GM18873 (cell line): ENCODE measurements at regions not wholly inside any gene's neighbourhood (a gene's known extent, or its start where the extent isn't known, plus 50 kb on each side); places are given as distances from the start of the nearest gene placed in this dataset.

Experiments
- ATAC-seq: cut with Tn5 transposase; IDR thresholded peaks from one replicate; pipeline ENCODE4 v1.9.1; 2021; ENCODE audit warnings: mild to moderate bottlenecking, moderate library complexity, moderate number of reproducible peaks; ENCODE audit not compliant: unreplicated experiment, low FRiP score

- ATAC-seq = no peak
Observed at GRCh38 chr4:45121426-45121975, 395.1 kb upstream of the GNPDA2 start.

GRCh38 chr4:45120163-45120562 is 393.8 kb upstream of the GNPDA2 start:
- ATAC-seq = peak; percentile 92

- ATAC-seq = no peak
Observed at GRCh38 chr4:45119376-45119775, 393.0 kb upstream of the GNPDA2 start.

GRCh38 chr4:45102716-45103115 is 376.4 kb upstream of the GNPDA2 start:
- no peak for ATAC-seq

GRCh38 chr4:45100956-45101818 is 374.8 kb upstream of the GNPDA2 start:
- ATAC-seq = no peak

GRCh38 chr4:45099471-45099870 is 373.1 kb upstream of the GNPDA2 start:
- no peak for ATAC-seq

GRCh38 chr4:45094684-45095083 is 368.3 kb upstream of the GNPDA2 start:
- ATAC-seq = no peak

GRCh38 chr4:45082101-45082500 is 355.7 kb upstream of the GNPDA2 start:
- no peak for ATAC-seq

- no peak for ATAC-seq
Observed at GRCh38 chr4:45079616-45080015, 353.3 kb upstream of the GNPDA2 start.

GRCh38 chr4:45078201-45078600 is 351.8 kb upstream of the GNPDA2 start:
- ATAC-seq = no peak

- no peak for ATAC-seq
Observed at GRCh38 chr4:45072981-45073380, 346.6 kb upstream of the GNPDA2 start.

GRCh38 chr4:45064741-45065140 is 338.4 kb upstream of the GNPDA2 start:
- ATAC-seq = no peak

- no peak for ATAC-seq
Observed at GRCh38 chr4:45063696-45064095, 337.3 kb upstream of the GNPDA2 start.

- no peak for ATAC-seq
Observed at GRCh38 chr4:45062935-45063545, 336.7 kb upstream of the GNPDA2 start.

- no peak for ATAC-seq
Observed at GRCh38 chr4:45043911-45044310, 317.6 kb upstream of the GNPDA2 start.

- ATAC-seq = no peak
Observed at GRCh38 chr4:45036677-45037076, 310.3 kb upstream of the GNPDA2 start.

- ATAC-seq = no peak
Observed at GRCh38 chr4:45033676-45034419, 307.5 kb upstream of the GNPDA2 start.

GRCh38 chr4:45030059-45030458 is 303.7 kb upstream of the GNPDA2 start:
- no peak for ATAC-seq

- no peak for ATAC-seq
Observed at GRCh38 chr4:45007508-45007907, 281.2 kb upstream of the GNPDA2 start.

GRCh38 chr4:45006078-45006477 is 279.7 kb upstream of the GNPDA2 start:
- no peak for ATAC-seq
